ENCODE measurements at regions not wholly inside any gene's neighbourhood (a gene's known extent, or its start where the extent isn't known, plus 50 kb on each side); places are given as distances from the start of the nearest gene placed in this dataset.

DNA sequence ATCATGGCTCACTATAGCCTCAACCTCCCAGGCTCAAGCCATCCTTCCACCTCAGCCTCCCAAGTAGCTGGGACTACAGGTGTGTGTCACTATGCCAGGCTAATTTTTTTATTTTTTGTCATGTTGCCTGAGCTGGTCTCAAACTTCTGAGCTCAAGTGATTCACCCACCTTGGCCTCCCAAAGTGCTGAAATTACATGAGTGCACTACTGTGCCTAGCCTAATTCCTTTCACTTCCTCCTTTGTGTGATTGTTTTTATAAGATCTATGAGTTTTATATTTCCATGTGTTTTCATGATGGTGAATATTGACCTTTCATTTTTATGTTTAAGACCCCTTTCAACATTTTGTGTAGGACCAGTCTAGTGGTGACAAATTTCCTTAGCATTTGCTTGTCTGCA is 55.2 kb upstream of the IL12B start:
- no peak for DNase-seq

DNA sequence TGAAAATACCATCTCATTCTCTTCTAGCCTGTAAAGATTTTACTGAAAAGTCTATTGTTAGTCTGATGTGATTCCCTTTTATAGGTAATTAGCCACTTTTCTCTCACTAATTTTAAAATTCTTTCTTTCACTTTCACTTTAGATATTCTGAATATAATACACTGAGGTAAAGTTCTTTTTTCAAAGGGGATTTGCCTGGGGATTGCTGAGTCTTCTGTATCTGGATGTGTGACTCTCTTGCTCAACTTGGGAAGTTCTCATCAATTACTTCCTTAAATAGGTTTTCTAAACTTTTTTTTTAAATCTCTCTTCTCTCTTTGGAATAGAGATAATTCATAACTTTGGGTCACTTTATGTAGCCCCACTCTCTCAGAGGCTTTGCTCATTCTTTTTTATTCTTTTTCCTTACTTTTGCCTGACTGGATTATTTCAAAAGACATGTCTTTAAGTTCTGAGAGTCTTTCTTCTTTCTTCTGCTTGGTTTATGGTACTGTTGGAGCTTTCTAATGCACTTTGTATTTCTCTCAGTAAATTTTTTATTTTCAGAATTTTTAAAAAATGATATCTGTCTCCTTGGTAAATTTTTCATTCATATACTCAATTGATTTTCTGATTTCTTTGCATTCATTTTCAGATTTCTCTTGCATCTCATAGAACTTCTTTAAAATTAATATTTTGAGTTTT is 55.9 kb upstream of the IL12B start:
- DNase-seq, result no peak

DNA sequence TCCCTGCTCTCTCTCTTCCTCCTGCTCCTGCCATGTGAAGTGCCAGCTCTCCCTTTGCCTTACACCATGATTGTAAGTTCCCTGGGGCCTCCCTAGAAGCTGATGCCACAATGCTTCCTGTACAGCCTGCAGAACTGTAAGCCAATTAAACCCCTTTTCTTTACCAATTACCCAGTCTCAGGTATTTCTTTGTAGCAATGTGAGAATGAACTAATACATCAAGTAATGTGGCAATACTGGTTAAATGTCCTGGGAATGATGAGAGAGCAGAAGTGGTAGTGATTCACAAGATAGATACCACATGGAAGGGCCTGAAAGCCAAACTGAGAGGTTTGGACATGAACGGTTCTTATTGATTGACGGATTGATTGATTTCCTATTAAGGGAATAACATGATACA is 62.6 kb upstream of the IL12B start:
- no peak for DNase-seq

DNA sequence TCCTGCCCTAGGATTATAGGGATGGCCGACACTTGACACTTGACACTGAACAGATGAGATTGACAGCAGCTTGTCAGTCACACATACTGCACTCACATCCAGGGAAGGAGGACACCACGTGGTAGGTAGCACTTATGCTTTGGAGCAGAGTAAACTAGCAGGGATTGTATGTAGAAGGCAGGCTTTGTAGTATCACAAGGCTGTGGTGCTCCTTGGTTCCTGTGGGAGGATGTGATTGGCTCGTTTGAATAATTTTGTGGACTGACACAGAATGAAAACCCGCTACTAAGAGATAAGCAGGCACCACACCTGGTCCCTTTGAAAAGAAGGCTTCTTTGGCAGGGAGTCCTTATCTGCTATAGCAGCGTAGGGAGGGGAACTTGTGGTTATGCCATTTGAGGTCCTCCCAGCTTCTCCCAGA is 63.6 kb upstream of the IL12B start:
- no peak for DNase-seq

DNA sequence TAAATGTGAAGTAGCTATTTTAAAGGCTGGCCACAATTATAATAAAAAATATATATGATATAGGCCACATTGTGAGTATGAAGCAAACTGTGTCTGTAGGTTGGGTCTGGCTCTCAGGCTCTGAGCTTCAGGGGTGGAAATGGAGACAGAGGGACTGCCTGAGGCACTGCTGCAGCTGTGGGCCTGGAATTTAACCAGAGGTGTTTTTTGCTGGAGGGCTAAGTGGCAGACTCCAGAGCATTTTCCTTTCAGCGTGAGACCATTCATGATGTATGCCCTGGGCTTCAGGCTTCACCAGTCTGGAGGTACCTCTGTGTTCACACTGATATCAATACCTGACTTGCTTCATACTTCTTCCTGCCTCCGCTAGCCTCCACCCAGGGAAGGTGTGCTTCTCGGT is 64.9 kb upstream of the IL12B start:
- DNase-seq, result no peak

DNA sequence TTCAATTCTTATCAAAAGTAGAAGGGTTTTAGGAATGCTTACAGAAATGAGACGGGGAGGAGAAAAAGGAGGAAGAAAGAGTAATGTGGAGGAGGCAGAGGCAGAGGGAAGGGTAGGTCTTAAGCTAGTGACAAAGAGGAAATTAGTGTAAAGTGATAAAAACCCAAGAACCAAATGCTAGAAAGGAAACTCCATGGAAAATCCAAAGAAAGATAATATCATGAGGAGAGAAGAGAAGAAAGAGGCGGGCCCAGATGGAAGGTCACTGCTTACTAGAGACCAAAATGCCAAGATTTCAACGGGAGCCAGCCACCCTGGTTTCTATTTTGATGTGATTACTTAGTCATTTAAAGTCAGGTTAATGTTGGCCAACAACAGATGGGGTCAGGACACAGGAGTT is 68.6 kb upstream of the IL12B start:
- no peak for DNase-seq

DNA sequence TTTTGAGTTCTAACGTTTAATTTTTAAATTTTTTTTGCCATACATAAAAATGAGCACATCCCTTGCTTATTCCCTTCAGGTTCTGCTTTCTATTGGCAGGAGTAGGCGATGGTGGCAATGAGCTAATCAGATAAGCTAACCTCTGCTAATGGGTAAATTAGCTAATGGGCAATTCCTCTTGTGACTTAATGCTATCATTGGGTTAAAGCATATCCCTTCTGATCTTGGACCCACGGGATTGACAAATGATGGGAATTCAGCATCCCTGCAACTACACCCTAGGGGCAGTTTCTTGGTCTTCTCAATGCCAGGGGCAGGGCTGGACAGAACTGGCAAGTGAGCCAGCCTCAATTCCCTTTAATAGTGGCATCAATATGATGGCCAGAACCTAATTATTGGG is 70.2 kb upstream of the IL12B start:
- DNase-seq, result no peak

DNA sequence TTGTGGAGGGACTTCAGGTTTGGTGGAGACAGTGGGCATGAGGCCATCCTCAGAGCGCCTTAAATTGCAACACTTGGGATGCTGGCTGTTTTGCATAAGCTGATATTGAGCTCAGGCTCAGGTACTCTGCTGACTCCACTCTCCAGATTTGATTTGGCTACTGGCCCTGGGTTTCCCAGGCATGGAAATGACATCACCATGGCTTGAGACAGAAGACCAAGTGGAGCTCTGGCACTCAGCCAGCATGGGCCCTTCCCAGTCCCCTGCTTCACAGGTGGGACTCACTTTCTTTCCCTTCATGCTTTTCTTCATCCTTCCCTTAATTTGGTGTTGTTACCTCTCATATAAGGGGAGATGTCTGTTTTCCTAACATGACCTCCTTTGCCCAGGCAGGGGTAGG is 72.0 kb upstream of the IL12B start:
- DNase-seq, result peak; percentile 5 to 37

DNA sequence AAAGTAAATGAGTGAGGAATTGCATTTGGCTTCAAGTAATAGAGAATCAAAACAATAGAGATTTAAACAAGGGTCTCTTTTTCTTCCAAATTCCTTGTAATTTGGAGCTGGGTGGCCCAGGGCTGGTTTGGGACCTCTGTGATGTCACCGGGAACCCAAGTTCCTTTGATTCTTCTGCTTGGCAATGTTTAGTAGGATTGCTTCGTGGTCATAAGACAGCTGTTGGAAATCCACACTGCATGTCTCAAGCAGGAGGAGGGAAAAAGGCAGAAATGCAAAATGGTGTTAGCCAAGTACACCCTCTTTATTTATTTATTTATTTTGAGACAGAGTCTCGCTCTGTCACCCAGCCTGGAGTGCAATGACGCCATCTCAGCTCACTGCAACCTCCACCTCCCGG is 72.6 kb upstream of the IL12B start:
- DNase-seq, result no peak

DNA sequence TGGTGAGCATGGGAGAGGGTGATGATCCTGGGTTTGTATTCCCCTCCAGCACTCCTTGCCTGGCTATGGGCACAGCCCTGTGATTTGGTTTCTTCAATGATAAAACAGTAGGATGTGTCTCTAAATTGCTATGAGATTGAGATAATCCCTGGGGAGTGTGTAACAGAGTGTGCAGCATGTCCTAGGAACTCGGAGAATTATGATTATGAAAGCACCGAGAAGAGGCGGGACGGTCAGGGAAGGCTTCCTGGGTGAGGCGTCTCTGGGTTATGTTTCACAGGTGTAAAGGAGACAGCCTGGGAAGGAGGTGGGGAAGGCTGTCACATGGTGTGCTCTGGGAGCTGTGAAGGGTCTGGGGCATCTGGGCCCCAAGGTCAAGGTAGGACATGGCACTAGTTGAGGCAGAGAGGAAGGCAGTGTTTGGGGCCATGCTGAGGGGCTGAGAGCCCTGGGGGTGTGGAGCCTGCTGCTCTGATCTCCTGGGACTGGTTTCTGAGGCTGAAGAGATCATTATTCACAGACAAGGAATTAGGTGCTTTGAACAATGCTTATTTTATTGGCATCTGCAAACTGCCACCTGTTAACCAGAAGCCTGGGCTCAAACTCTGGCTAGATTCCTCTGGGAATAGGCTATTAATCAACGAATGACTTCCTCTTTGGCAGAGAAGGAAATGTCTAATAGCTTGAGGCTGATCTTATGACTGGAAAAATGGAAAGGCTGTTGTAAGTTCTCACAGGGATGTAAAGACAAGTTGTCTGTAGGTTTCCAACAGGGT is 73.8 kb upstream of the IL12B start:
- no peak for DNase-seq

DNA sequence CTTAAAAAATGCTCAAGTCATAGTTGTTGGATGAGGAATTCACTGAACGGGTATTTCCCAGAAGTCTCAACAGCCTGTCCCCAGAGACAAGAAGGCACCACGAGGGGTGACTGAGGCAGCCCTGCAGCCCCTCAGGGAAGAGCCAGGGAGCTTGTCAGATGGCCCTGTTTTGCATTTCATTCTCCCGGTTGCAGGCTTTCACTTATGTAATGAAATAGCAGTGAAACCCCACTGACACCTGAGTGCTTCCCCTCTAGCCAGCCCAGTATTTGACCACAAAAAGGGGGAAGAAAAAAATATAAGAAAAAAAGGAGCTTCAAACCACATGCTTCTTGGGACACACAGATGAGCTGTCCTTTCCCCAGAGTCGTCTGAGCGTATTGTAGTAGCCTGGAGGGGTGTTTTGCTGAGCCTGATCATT is 75.3 kb upstream of the IL12B start:
- no peak for DNase-seq

DNA sequence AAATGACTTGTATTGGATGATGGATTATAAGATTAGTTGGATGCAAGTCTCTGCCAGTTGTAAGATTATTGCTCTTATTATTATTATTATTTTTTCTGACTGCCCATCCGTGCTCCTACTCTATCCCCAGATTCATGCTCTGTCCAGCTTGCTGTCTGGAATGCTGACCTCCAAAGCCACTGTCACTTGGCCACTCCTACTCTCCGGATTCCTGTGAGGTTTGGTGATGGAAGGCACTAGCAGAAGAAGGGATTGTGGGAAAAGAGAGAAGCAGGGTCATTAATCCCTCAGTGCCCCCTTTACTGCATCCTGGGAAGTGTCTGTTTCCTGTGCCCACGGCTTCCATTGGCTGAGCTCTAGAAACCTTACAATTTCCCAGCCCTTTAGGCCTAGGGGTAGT is 76.3 kb upstream of the IL12B start:
- DNase-seq, result no peak

DNA sequence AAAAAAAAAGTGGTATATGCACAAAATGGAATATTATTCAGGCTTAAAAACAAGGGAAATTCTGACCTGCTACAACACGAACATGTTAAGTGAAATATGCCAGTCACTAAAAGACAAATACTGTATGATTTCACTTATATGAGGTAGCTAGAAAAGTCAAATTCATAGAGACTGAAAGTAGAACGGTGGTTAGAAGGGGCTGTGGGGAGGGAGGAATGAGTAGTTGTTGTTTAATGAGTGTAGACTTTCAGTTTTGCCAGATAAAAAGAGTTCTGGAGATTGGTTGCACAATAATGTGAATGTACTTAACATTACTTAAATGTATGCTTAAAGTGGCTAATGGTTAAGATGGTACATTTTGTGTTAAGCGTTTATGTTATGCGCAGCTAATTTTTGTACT is 79.5 kb upstream of the IL12B start:
- no peak for DNase-seq

DNA sequence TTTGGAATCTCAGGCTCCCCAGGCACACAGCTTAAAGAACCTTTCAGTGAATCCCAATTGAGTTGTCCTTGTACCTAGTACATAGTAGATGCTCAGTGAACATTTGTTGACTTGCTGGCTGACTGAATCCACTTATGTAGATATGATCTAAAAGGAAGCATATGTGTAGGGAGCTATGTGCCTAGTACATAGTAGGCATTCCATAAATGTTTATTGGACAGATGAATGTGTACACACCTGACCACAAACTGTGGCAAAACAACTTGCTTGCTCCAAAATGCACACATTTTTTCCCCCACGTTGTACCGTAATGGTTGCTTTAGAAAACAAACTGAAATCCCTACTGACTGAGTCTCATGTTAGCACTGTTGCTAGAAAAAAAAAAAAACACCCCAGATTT is 80.2 kb upstream of the IL12B start:
- no peak for DNase-seq

DNA sequence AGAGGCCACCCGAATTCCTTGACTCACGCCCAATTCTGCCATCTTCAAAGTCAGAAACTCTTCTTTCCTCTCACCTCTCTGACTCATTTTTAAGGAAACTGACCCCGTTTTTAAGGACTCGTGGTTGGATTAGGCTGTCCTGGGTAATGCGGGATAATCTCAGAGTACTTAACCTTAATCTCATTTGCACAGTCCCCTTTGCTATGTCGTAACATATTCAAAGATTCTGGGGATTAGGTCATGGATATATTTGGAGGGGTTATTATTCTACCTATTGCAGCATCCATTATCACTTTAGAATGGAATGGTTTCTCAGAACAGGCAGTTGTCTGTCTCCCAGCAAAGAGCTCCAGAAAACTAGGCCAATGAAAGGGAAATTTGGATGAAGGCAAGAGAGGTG is 80.8 kb upstream of the IL12B start:
- no peak for DNase-seq

DNA sequence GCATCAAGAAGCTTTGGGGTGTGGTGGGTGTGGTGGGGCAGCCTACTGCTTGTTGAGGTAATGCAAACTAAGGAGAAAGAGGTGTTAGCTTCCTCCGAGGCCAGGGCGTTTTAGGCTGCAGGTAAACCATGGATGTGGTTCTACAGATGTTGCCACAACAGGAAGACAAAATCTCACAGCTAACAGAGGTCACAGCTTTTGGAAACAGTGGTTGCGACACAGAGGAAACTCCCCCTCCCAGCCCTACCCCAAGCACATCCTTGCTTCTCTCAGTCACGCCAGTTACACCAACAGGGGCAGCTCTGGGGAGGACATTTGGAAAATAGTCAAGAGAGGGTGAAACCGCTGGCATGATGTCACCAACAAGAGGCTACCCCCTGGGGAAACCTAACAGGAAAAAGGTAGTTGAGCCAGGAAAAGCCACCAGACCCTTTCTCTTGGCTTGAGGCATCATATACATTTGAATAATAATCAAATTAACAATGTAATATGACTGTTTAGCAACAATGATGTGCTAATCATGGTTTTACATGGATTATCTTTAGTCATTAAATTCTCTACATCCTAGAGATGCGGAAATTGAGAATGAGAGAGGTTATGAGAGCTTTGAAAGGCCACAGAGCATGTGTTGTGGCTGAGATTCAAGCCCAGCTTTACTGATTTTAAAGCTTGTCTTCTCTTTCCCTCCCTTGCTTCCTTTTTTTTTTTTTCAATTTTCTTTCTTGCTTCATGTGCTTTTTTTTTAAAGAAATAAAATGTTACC is 82.2 kb upstream of the IL12B start:
- no peak for DNase-seq

DNA sequence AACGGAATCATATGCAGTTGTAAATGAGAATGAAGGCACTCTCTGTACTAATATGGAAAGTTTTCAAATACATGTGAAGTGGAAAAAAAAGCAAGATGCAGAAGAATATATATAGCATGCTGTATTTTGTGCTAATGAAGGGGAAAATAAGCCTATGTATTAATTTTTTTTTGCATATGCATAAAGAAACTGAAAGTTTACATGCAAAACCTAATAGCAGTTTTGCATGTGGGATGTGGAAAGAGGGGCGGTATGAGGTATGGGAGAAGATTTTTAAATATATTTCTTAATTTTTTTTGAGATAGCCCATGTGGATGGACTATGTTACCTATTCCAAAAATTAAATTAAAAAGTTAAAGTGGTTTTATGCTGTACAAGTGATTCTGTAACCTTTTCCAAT is 83.7 kb upstream of the IL12B start:
- no peak for DNase-seq

DNA sequence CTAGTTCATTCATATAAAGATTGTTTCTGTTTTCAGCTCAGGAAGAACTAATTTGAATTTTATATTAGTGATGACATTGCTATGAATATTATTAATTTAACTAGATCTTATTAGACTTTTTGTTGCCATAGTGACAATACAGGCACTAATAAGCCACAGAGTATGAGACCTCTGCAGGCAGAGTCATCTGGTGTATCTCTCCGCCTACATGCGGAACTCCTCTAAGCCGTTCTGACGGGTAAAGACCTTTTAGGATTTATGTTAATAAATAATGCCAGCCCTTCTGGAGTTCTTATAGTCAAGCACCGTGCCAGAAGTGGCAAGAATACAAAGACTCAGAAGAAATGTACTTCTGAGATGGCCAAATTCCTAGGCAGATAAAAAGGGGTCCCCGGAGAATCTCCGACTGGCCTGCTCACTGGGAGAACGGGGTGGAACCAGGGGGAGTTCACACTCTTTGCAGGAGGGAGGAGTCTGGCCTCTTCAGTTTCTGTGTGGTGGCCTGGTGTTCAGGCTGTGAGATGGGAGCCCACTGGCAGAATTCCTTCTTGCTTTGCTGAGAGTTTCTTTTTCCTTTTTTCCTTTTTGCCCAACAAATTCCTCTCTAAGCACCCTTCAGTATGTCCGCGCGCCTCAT is 85.1 kb upstream of the IL12B start:
- no peak for DNase-seq

DNA sequence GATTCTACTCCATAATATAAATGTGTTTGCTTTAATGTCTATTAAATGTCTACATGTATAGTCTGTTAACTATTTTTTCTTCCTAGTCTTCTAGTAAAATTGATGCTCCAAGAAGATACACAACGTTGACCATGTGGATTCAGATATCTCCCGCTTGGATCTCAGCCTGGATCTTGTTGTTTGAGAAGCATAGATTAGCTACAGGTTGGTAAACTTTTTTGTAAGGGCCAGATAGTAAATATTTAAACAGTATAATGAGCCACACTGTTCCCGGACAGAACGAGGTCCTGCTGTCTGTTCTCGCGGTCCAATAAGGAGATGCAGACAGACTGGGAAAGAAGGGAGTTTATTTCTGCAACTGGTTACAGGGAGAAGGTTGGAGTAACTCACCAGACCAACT is 86.2 kb upstream of the IL12B start:
- no peak for DNase-seq

DNA sequence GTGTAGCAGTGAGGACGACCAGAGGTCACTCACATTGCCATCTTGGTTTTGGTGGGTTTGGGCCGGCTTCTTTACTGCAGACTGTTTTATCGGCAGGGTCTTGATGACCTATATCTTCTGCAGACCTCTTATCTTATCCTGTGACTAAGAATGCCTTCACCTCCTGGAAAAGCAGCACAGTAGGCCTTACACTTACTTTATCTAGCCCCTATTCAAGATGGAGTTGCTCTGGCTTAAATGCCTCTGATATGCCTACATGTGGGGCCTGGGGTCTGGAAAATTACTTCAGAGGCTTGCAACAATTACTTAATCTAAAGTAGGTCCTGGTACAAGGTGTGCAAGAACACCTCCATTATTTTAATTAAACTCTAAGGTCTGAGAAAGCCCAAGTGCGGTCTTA is 86.9 kb upstream of the IL12B start:
- DNase-seq, result no peak

DNA sequence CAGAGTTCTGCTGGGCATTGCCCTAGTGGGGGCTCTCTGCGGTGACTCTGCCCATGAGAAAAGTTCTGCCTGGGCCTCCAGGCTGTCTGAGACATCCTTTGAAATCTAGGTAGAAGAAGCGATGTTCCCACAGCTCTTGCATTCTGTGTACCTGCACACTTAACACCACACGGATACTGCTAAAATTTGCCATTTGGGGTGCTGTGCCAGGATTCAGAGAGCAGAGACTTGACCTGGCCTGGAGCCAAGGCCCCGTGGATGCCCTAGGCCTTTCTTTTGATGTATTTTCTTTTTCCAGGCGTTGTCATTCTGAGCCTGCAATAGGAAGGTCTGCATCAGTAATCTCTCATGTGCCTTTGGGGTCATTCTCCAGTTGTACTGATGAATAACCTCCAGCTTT is 89.3 kb upstream of the IL12B start:
- DNase-seq, result no peak

DNA sequence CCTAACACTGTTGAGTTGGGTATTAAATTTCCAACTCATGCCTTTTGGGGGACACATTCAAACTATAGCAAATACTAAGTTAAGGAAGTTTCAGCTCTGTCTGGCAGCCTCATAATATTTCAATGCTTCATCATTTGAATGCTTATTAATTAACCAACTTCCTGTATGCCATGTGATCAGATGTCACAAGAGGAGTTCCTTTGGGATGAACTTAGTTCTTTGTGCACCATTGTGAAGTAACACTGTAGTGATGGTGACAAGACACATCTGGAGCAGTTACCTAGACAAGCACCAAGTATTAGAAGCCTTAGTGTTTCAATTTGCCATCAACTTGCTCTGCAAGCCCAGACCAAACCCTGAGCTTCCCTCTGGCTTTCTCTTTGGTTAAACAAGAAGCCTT is 90.7 kb upstream of the IL12B start:
- DNase-seq, result no peak

DNA sequence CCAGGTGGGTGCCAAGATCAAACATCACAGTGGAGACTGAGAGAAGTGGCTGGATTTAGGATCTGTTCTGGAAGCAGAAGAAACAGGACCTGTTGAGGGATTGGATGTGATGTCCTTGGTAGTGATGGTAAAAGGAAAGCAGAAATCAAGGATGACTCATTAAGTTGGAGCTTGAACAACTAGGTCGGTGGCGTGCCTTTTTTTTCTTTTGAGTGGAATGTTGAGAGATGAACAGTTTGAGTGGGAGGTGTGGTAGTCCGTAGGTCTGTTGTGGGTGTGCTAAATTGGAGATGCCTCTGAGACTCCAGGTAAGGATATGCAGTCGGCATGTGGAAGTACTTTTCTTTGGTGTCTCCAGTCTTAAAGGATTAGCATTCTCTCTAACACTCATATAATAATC is 92.1 kb upstream of the IL12B start:
- DNase-seq, result no peak

DNA sequence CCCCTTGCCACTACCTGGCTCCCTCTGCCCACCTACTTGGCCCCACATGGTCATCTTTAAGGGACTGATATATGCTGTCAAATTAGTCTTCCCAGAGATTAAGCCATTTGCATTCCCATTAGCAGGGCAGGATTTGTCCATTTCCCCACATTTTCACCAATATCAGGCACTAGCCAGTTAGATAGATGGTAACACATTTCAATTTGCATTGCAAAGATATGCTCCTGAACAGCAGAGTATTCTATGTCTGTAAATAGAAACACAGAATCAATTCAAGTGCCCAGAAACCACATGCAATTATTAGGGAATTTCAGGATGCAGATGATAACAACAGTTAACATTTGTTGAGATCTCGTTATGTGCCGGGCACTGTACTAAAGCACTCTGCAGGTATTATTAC is 92.6 kb upstream of the IL12B start:
- no peak for DNase-seq
